Occipital lobe (tissue), 1 donor: ENCODE measurements at regions not wholly inside any gene's neighbourhood (a gene's known extent, or its start where the extent isn't known, plus 50 kb on each side); places are given as distances from the start of the nearest gene placed in this dataset.

Source experiments
- DNase-seq: peaks from one replicate; lab custom pipeline; 2025; lab: John Stamatoyannopoulos, UW

DNA sequence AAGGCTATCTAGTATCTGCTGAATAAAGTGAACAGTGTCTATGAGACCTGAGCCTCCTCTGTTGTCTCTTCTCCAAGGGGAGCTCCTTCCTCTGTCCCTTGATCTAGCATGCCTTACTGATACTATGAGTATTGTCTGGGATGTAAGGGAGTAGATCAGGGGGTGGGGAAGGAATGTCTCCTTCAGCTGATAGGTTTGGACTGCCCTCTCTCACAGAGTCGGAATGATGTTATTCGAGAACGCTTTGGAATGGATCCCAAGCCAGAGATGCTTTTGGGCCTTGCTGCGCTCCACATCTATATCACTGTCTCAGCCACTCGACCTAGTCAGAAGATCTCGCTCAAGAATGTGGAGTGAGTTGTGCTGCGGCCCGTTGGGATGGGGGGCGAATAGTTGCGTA is 68.3 kb upstream of the PRPS1 start:
- no peak for DNase-seq

DNA sequence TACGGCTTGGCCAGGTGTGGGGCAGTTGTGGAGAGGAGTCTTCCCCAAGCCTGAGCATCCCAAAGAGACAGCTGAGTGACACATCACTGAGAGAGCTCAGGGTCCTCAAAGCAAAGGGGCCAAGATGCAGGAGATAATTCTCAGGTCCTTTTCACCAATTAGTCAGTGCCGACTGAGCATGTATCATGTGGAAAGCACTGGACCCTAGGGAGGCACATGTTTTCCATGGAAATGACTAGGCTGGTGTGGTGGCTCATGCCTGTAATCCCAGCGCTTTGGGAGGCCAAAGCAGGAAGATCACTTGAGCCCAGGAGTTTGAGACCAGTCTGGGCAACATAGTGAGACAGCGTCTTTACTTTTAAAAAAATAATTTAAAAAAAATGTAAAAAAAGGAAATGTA is 67.3 kb upstream of the PRPS1 start:
- DNase-seq, result no peak

DNA sequence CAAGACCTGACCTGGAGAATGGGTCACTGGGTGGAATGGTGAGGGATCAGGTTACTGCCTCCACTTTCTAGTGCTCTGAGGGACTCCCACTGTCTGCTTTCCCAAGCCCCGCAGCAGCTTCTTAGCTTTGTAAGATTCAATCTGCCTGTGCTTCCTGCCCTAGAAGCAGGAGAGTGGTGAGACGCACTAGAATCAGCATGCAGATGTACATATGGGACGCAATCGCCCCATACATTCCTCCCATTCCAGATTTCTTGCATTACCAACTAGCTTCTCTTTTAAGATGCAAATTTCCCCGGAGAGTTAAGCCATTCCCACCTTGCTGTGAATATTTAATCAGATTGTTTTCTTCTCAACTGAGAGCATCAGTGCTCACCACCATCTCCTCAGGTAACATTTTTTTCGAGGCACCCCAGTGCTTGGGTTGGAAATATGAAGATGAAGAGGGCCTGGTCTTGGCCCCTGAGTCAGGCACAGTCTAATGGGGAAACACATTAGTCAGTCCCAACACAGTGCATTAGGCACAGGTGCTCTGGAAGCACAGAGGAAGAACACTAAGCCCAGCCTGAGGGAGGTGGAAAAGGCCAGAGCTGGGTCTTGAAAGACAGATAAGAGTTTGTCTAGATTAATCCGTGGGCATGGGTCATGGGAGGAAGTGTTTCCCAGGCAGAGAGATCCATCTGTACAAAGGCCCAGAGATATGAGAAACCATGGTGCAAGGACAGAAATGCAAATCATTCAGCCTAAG is 66.7 kb upstream of the PRPS1 start:
- no peak for DNase-seq

DNA sequence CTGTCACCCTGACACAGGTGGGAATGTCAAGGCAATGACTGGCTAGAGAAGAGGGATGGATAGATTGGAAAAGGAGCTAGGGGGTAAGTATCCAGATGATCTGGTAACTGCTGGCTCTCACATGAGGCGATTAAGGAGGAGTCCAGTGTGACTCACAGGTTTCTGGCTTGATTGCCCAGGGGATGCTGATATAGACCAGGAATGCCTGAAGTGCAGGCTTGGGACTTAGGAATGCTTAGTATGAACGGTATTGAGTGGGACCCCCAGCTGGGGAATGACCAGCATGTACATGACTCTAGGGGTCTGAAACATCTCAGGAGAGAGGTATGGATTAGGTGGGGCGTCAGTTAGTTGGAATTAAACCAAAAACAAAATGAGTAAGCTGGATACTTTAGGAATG is 65.8 kb upstream of the PRPS1 start:
- no peak for DNase-seq

DNA sequence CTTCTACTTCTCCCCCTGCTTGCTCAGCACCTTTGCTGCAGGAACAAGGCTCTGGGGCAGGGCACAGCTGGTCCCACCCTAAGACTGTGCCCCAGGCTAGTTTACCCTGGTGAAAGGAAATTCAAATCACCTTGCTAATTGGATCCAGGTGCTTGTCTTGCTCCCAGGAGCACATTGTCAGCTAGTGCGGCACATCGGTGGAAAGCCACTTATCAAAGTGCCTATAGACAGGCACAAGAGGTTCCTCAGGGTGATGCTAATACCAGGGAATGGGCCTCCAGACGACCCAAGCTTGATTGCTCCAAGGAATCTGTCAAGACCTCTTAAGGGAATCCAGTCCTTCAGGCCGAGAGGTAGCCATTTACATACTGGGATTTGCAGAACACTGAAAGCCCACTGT is 64.5 kb upstream of the PRPS1 start:
- DNase-seq, result no peak

DNA sequence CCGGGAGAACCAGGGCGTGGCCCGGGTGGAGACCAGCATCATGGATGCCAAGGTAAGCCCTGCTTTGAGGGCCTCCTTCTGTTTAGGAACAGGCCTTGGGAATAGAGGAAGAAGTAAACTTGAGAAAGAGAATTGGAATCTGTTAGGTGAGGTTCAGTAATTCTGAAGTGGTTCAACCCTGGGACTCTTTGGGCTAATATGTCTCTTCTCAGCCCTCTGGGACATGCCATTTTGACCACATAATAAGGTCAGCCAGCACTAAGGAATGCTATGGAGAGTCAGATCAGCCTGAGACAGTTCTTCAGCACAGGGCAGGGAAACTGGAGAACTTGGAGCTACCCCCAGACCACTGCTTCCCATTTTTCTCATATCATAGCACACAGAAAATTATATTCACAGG is 63.3 kb upstream of the PRPS1 start:
- DNase-seq, result no peak

DNA sequence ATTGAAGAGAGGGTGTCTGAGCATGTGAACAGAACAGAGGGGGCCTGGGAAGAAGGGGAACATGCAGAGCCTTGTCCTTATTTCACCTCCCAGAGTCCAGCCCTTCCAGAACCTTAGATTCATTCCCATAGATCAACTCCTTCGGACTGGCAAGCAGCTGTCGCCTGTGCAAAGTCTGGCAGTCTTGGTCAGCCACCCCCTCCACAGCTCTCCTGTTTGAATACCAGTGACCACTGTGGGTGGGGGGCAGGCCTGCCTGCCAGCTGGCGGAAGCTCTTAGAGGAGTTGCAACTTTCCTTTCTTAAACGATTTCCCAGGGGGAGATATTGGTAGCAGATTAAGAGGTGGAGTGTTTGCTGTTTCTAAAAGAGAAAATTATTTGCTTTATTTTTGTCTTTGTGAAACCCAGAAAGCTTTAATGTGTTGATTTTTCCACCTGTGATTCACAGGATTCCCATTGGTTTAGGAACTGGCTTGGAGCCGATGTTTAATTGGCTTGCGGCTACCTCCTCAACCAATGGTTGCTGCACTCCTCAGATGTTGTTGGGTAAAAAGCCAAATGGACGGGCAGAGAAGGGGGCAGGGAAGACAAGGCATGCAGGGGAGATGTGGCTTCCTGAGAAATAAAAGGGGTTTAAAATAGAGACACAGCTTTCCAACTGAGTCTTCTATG is 62.2 kb upstream of the PRPS1 start:
- peak; percentile 3 for DNase-seq

DNA sequence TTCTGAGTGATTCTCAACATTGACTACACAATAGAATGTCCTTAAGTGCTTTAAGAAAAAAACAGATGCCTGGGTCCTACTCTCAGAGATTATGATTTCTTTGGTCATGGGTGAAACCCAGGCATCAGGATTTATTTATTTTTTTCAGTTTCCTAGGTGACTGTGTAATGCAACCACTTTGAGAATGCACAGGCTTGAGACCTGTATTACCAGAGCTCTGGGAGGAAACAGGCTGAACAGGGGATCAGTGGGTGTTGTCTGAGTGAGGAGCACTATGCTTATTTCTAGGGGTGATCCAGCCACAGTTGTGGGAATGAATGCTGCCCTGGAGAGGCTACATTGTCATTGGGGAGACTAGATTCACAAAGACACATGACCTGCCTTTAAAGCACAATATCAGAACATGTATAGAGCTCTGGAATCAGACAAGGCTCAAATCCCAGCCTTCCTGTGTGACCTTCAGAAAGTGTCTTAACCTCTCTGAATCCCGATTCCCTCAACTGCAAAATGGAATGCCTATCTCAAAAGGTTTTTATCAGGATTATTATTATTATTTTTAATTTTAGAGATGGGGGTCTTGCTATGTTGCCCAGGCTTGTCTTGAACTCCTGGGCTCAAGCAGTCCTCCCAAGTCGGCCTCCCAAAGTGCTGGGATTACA is 61.6 kb upstream of the PRPS1 start:
- DNase-seq, result no peak

DNA sequence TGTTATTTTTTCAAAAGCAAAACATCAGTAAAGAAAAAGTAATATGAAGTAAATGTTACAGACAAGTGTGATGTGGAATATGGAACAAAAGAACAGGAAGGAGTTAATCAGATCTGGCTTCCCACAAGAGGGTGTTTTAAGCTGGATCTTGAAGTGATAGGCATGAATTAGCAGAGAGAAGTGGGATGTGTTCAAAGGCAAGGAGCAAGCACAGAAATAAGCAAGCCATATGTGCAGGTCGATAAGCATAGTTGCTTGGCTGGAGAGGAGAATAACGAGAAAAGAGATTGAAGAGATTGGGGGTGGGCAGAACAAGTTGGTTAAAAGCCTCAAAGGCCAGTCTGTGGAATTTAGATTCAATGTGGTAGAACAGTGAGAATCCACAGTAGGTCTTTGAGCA is 60.9 kb upstream of the PRPS1 start:
- DNase-seq, result no peak

DNA sequence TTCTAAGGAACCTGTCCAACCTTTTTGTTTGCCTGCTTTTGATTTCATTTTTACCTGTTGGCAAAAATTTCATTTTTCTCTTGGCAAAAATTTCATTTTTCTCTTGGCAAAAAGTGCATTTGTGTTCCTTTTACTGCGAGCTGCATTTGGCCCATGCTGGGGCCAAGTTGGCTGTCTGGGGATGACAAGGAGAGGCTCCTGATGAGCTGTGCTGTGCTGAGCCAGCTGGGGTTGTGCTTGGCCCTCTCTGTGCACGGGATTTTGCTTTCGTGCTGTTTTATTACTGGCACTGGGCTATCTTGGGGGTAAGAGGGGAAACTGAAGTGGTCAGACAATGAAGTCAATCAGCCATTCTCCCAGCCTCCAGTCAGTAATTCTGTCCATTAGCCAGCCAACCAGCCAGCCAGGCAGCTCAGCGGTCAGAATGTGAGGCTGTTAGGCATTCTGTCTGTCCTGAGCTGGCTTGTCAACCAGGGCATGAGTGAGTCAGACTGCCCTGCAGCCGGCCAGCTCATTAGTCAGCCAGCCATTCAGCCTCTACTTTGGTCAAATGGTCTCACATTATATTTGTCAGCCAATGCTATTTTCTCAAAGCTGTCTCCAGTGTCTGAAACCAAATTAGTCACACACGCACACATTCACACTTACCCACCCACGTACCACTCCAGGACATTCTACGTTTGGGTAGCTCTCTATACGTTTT is 56.9 kb upstream of the PRPS1 start:
- DNase-seq, result peak; percentile 34

DNA sequence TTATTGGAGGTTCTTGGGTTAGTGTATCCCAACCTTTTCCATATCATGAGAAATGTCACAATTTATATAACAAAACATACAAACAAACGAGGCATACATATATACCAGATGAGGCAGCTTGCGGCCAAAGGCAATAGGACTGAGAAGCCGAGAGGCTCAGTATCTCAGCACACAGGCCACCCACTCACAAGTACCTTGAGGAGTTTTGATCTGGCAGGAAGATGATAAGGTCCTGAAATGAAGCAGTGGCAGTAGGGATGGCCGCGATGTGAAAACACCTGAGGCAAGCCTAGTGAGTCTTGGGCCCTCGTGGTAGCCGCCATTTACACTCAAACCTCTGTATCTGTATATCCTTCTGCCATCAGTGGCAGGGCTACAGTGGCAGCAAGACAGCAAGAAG is 55.3 kb upstream of the PRPS1 start:
- DNase-seq, result no peak

DNA sequence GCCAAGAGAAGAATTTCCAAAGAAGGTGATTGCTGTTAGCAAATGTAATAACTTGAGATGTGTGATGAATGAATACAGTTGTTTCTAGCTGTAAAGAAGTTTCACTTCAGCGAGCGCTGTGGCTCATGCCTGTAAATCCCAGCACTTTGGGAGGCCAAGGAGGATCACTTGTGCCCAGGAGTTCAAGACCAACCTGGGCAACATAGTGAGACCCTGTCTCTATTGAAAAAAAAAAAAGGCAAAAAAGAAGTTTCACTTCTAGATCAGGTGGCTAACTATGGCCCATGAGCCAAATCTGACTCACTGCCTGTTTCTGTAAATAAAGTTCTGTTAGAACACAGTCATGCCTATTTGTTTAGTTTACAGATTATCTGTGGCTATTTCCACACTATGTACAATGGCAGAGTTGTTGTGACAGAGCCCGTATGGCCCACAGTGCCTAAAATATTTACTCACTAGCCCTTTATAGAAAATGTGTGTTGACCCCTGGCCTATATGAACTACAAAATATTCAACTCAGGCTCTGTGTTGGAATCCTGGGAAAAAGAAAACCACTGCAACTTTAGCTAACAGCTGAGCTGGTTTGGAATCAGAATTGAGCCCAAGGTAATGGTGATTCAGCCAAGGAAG is 54.1 kb upstream of the PRPS1 start:
- no peak for DNase-seq

DNA sequence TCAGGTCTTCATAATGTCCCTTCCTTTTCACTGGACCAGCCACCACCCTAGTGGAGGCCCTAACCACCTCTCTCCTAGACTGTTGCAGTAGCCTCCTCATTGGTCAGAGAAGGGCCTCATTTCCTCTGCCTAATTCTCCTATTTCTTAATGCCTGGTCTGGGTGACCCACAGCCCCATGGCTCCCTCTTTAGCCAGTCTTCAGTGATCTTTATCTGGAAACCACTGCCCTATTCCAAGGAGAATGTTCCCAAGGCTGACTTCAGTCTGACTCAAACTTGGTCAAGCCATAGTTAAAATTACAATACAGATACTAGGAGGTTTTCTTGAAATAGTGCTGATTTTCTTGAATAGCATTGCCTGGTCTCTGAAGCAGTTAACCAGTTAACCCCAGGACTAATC is 53.6 kb upstream of the PRPS1 start:
- no peak for DNase-seq

DNA sequence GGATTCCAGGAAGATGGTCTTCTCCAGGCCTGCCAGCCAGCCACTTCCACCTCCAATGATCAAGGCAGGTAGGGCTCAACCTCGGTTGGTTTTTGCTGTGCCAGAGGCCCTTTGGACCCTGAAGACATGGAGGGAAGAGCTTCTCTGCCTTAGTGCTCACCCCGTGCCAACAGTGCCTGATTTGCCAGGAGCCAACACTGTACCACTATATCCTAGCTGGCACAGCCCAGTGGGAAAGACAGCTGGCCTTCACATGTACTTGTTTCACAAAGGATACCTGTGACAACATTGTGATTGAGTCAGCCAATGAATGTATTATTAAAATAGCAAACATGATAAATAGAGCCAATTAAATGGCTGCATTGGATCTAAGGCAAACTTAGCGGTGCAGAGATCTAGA is 51.9 kb upstream of the PRPS1 start:
- DNase-seq, result no peak

DNA sequence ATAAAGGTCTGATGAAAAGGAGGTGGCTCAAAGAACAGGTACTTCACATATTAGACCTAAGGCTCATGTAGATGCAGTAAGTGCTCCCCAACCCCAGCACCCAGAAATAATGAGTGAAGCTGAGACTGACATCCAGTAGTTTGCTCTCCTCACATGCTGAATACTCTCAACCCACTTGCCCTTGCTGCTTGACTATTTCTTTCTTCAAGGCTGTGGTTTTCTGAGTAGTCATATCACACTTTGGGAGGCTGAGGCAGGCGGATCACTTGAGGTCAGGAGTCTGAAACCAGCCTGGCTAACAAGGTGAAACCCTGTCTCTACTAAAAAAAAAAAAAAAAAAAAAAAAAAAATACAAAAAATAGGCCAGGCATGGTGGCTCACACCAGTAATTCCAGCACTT is 51.5 kb upstream of the PRPS1 start:
- no peak for DNase-seq

DNA sequence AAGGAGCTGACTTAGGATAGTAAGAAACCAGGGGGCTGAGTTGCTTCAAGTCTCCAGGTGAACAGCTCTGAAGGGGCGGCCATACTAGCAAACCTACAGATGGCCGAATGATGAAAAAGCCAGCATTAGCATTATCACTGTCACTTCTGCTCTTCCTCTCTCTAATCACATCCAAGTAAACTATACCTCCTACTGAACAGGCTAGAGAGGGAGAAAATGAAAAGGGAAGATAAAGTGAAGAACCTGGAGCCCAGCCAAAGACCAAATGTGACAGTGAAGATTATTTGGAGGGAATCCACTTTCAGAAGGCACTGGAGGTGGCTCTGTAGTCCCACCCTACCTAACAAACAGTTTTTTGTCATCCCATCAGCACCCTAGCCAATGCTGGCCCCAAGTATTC is 50.4 kb upstream of the PRPS1 start:
- no peak for DNase-seq
